ENCODE measurements at regions not wholly inside any gene's neighbourhood (a gene's known extent, or its start where the extent isn't known, plus 50 kb on each side); places are given as distances from the start of the nearest gene placed in this dataset.

DNA sequence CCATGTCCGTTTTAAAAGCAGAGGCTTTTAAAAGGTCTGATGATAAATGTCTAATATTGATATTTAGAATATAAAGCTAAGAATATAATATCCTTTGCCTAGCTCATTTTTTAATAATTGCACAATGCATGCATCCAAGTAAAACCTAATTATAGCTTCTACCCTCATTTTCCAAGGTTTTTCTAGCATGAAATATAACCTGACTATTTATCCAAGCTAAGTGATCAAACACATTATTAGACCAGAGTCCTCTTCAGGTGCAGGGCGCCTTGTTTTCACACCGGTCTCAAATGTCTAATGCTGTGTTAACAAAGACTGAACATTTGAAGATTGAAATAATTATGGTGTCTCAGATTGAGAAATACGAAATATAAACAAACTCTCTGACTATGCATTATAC is 648.9 kb upstream of the CXADR start:
- no peak for TF ChIP-seq POLR2A (IDR thresholded peaks at IDR 0.05; ENCODE audit: low read depth, low read length)
- no peak for TF ChIP-seq POLR2AphosphoS5 (IDR thresholded peaks at IDR 0.05; ENCODE audit: low read depth, low read length)
